ENCODE measurements at regions not wholly inside any gene's neighbourhood (a gene's known extent, or its start where the extent isn't known, plus 50 kb on each side); places are given as distances from the start of the nearest gene placed in this dataset.

GRCh38 chr7:42491106-42491505 is 254.1 kb upstream of the GLI3 start:
- TF ChIP-seq CTCF (IDR thresholded peaks at IDR 0.05), result no peak
- TF ChIP-seq EP300 (IDR thresholded peaks at IDR 0.05), result no peak
- no peak for TF ChIP-seq POLR2A (IDR thresholded peaks at IDR 0.05)

Data from suprapubic skin (tissue), 3 donors.